ENCODE measurements at regions not wholly inside any gene's neighbourhood (a gene's known extent, or its start where the extent isn't known, plus 50 kb on each side); places are given as distances from the start of the nearest gene placed in this dataset.

DNA sequence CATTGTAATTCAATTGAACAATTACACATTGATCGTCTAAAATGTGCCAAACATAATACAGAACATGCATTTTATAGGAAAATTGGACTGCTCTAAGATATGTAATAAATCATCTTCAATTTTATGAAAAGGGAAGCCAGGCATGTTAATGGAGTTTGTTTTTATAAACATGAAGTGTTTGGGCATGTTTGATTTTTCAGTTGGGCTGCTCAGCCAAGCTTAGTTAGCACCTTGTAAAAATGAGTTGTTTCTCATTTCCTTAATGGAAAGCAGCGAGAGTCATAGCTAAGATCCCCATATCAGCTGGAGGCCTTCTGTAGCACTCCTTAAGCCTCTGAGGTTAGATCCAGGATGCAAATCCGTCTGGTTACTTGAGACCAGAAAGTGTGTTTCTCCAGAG, 422.3 kb downstream of the SPRY2 start (continued):
- TF ChIP-seq ZNF462 (CRISPR knock-in tag; IDR thresholded peaks at IDR 0.05) (no peak), ZNF114 (CRISPR knock-in tag; IDR thresholded peaks at IDR 0.05) (no peak), CREB1 (CRISPR knock-in tag; IDR thresholded peaks at IDR 0.05; ENCODE audit: low read depth) (no peak), POLR2AphosphoS5 (IDR thresholded peaks at IDR 0.05; ENCODE audit: low read depth) (no peak), JUNB (IDR thresholded peaks at IDR 0.05; ENCODE audit: unreplicated experiment) (no peak), NANOG (IDR thresholded peaks at IDR 0.05; ENCODE audit: borderline replicate concordance) (no peak), EZH2phosphoT487 (IDR thresholded peaks at IDR 0.05; ENCODE audit: unreplicated experiment) (no peak)
- TF ChIP-seq, protein P1, sequence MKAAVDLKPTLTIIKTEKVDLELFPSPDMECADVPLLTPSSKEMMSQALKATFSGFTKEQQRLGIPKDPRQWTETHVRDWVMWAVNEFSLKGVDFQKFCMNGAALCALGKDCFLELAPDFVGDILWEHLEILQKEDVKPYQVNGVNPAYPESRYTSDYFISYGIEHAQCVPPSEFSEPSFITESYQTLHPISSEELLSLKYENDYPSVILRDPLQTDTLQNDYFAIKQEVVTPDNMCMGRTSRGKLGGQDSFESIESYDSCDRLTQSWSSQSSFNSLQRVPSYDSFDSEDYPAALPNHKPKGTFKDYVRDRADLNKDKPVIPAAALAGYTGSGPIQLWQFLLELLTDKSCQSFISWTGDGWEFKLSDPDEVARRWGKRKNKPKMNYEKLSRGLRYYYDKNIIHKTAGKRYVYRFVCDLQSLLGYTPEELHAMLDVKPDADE (IDR thresholded peaks at IDR 0.05): no peak

- DNase-seq (ENCODE audit: low spot score) (no peak), ATAC-seq (no peak)
- peaks cover 8% of the 10 kb centered on the region for H3K4me1 ChIP-seq (ENCODE audit: insufficient read depth)
- Mint-ChIP-seq H3K27ac (0 out of 2 replicates have a peak overlapping the region, but pooled peaks have one; percentile 7), H3K27me3 (ENCODE audit: insufficient read depth, low read depth, poor library complexity) (no peaks in the 10 kb centered on the region), H3K36me3 (ENCODE audit: low read depth) (peaks cover 5% of the 10 kb centered on the region; the same call in 1 of the 3 replicates), H3K9me3 (peaks cover 18% of the 10 kb centered on the region), H3K4me3 (no peak overlapping the region), H3K4me1 (peaks cover 16% of the 10 kb centered on the region)
- H3K36me3 ChIP-seq (ENCODE audit: insufficient read depth): no peaks in the 10 kb centered on the region
- no peaks in the 10 kb centered on the region for H3K27me3 ChIP-seq (ENCODE audit: insufficient read depth)
- H3K4me2 ChIP-seq: no peak overlapping the region
- H3K79me2 ChIP-seq (replicated peaks; ENCODE audit: insufficient read depth): no peaks in the 10 kb centered on the region
- H2AFZ ChIP-seq: peak overlapping the region; percentile 15; the same call in 1 of the 2 replicates
- no peaks in the 10 kb centered on the region for H4K20me1 ChIP-seq (replicated peaks; ENCODE audit: insufficient read depth)
- H3K27ac ChIP-seq (ENCODE audit: low read depth): no peak overlapping the region
- H3K9me2 ChIP-seq (ENCODE audit: insufficient read depth): no peaks in the 10 kb centered on the region
- TF ChIP-seq CREB1 (CRISPR knock-in tag; IDR thresholded peaks at IDR 0.05; ENCODE audit: low read depth) (no peak), NANOG (IDR thresholded peaks at IDR 0.05; ENCODE audit: borderline replicate concordance) (no peak), JUNB (IDR thresholded peaks at IDR 0.05; ENCODE audit: unreplicated experiment) (no peak), POLR2AphosphoS5 (IDR thresholded peaks at IDR 0.05; ENCODE audit: low read depth) (no peak), EZH2phosphoT487 (IDR thresholded peaks at IDR 0.05; ENCODE audit: unreplicated experiment) (no peak), STAT1 (IDR thresholded peaks at IDR 0.05; ENCODE audit: unreplicated experiment) (no peak), EZH2 (IDR thresholded peaks at IDR 0.05; ENCODE audit: low read depth, unreplicated experiment) (no peak)
- TF ChIP-seq, protein P2, sequence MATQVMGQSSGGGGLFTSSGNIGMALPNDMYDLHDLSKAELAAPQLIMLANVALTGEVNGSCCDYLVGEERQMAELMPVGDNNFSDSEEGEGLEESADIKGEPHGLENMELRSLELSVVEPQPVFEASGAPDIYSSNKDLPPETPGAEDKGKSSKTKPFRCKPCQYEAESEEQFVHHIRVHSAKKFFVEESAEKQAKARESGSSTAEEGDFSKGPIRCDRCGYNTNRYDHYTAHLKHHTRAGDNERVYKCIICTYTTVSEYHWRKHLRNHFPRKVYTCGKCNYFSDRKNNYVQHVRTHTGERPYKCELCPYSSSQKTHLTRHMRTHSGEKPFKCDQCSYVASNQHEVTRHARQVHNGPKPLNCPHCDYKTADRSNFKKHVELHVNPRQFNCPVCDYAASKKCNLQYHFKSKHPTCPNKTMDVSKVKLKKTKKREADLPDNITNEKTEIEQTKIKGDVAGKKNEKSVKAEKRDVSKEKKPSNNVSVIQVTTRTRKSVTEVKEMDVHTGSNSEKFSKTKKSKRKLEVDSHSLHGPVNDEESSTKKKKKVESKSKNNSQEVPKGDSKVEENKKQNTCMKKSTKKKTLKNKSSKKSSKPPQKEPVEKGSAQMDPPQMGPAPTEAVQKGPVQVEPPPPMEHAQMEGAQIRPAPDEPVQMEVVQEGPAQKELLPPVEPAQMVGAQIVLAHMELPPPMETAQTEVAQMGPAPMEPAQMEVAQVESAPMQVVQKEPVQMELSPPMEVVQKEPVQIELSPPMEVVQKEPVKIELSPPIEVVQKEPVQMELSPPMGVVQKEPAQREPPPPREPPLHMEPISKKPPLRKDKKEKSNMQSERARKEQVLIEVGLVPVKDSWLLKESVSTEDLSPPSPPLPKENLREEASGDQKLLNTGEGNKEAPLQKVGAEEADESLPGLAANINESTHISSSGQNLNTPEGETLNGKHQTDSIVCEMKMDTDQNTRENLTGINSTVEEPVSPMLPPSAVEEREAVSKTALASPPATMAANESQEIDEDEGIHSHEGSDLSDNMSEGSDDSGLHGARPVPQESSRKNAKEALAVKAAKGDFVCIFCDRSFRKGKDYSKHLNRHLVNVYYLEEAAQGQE (IDR thresholded peaks at IDR 0.05; ENCODE audit: unreplicated experiment): no peak
- TF ChIP-seq, protein P3, sequence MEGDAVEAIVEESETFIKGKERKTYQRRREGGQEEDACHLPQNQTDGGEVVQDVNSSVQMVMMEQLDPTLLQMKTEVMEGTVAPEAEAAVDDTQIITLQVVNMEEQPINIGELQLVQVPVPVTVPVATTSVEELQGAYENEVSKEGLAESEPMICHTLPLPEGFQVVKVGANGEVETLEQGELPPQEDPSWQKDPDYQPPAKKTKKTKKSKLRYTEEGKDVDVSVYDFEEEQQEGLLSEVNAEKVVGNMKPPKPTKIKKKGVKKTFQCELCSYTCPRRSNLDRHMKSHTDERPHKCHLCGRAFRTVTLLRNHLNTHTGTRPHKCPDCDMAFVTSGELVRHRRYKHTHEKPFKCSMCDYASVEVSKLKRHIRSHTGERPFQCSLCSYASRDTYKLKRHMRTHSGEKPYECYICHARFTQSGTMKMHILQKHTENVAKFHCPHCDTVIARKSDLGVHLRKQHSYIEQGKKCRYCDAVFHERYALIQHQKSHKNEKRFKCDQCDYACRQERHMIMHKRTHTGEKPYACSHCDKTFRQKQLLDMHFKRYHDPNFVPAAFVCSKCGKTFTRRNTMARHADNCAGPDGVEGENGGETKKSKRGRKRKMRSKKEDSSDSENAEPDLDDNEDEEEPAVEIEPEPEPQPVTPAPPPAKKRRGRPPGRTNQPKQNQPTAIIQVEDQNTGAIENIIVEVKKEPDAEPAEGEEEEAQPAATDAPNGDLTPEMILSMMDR (conservative IDR thresholded peaks at IDR 0.05; ENCODE audit: low read depth in 2 of 2): no peak
- H3K4me3 ChIP-seq: no peak overlapping the region
- no peaks in the 10 kb centered on the region for H3F3A ChIP-seq (replicated peaks; ENCODE audit: low read depth)
Observed at GRCh38 chr13:79917628-79918027, 423.3 kb downstream of the SPRY2 start.

Measured in GM23338 (cell line).